Left hindlimb (tissue), 1 donor: ENCODE measurements at regions not wholly inside any gene's neighbourhood (a gene's known extent, or its start where the extent isn't known, plus 50 kb on each side); places are given as distances from the start of the nearest gene placed in this dataset.
A peak's percentile ranks its signal among the peaks of the same experiment; 100 is the strongest.

Experiments used
- DNase-seq: peaks from one replicate; pipeline ENCODE4 v3.0.0-alpha.2; 2018

GRCh38 chr3:182525766-182526374, 267.4 kb upstream of the ATP11B start:
- DNase-seq = no peak

GRCh38 chr3:182527745-182528144, 265.6 kb upstream of the ATP11B start:
- DNase-seq = no peak

- no peak for DNase-seq
Measured at GRCh38 chr3:182530316-182530715, 263.0 kb upstream of the ATP11B start.

- DNase-seq = no peak
Measured at GRCh38 chr3:182533394-182533793, 259.9 kb upstream of the ATP11B start.

GRCh38 chr3:182544542-182544941, 248.8 kb upstream of the ATP11B start:
- DNase-seq = no peak

- DNase-seq = no peak
Measured at GRCh38 chr3:182562274-182562673, 231.0 kb upstream of the ATP11B start.

- no peak for DNase-seq
Measured at GRCh38 chr3:182565916-182566796, 227.1 kb upstream of the ATP11B start.

- DNase-seq = peak; percentile 34
Measured at GRCh38 chr3:182567700-182568099, 225.6 kb upstream of the ATP11B start.

- DNase-seq = peak; percentile 35
Measured at GRCh38 chr3:182568261-182568660, 225.0 kb upstream of the ATP11B start.

GRCh38 chr3:182568876-182569275, 224.4 kb upstream of the ATP11B start:
- DNase-seq = peak; percentile 23

- no peak for DNase-seq
Measured at GRCh38 chr3:182570946-182571594, 222.2 kb upstream of the ATP11B start.

- no peak for DNase-seq
Measured at GRCh38 chr3:182575941-182576340, 217.4 kb upstream of the ATP11B start.

- no peak for DNase-seq
Measured at GRCh38 chr3:182583545-182583944, 209.8 kb upstream of the ATP11B start.

GRCh38 chr3:182585532-182586150, 207.7 kb upstream of the ATP11B start:
- no peak for DNase-seq

- DNase-seq = no peak
Measured at GRCh38 chr3:182592747-182593146, 200.6 kb upstream of the ATP11B start.

- no peak for DNase-seq
Measured at GRCh38 chr3:182596676-182597410, 196.5 kb upstream of the ATP11B start.

- no peak for DNase-seq
Measured at GRCh38 chr3:182597621-182598041, 195.7 kb upstream of the ATP11B start.

- no peak for DNase-seq
Measured at GRCh38 chr3:182601597-182601996, 191.7 kb upstream of the ATP11B start.

GRCh38 chr3:182603501-182603900, 189.8 kb upstream of the ATP11B start:
- DNase-seq = no peak

GRCh38 chr3:182605882-182606611, 187.3 kb upstream of the ATP11B start:
- no peak for DNase-seq

GRCh38 chr3:182606905-182607504, 186.3 kb upstream of the ATP11B start:
- DNase-seq = no peak
